Neural cell (in vitro differentiated cells): ENCODE measurements at regions not wholly inside any gene's neighbourhood (a gene's known extent, or its start where the extent isn't known, plus 50 kb on each side); places are given as distances from the start of the nearest gene placed in this dataset.

Experiments used
- MXI1 ChIP-seq: fragments of 450-650 bp; conservative IDR thresholded peaks from 2 replicates; pipeline ENCODE4 v1.6.1; 2014; ENCODE audit warnings: antibody characterized with exemption, mild to moderate bottlenecking; ENCODE audit not compliant: poor library complexity, severe bottlenecking
- POLR2AphosphoS5 ChIP-seq: IDR thresholded peaks from 2 replicates; pipeline ENCODE4 v1.6.1; 2012
- TF ChIP-seq, protein P1 (sequence below): IDR thresholded peaks from 2 replicates; pipeline ENCODE4 v1.6.1; 2012; ENCODE audit warnings: borderline replicate concordance
- TF ChIP-seq, protein P2 (sequence below): fragments of 450-650 bp; IDR thresholded peaks from 2 replicates; pipeline ENCODE4 v1.5.1; 2014; ENCODE audit warnings: antibody characterized with exemption, mild to moderate bottlenecking, moderate library complexity; ENCODE audit not compliant: poor library complexity, severe bottlenecking

DNA sequence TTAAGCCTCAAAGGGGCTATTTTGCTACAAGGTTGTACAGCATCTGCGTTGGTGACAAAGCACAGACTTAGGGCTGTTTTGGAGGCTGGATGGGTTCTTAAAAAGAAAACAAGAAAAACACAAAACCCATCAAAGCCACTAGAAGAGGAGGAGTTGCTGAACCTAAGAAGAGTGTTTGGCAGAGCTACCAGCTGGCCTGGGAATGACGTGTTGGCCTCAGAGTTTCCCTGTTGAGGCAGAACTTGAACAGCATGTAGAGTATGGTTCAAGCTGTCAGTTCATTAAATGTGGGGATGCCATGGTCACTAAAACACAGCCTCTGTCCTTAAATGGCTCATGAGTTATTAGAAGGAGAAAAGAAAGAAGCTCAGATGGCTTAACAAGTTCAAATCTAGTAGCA is 162.5 kb downstream of the TTC32 start:
- TF ChIP-seq MXI1 = no peak
- TF ChIP-seq, protein P1, sequence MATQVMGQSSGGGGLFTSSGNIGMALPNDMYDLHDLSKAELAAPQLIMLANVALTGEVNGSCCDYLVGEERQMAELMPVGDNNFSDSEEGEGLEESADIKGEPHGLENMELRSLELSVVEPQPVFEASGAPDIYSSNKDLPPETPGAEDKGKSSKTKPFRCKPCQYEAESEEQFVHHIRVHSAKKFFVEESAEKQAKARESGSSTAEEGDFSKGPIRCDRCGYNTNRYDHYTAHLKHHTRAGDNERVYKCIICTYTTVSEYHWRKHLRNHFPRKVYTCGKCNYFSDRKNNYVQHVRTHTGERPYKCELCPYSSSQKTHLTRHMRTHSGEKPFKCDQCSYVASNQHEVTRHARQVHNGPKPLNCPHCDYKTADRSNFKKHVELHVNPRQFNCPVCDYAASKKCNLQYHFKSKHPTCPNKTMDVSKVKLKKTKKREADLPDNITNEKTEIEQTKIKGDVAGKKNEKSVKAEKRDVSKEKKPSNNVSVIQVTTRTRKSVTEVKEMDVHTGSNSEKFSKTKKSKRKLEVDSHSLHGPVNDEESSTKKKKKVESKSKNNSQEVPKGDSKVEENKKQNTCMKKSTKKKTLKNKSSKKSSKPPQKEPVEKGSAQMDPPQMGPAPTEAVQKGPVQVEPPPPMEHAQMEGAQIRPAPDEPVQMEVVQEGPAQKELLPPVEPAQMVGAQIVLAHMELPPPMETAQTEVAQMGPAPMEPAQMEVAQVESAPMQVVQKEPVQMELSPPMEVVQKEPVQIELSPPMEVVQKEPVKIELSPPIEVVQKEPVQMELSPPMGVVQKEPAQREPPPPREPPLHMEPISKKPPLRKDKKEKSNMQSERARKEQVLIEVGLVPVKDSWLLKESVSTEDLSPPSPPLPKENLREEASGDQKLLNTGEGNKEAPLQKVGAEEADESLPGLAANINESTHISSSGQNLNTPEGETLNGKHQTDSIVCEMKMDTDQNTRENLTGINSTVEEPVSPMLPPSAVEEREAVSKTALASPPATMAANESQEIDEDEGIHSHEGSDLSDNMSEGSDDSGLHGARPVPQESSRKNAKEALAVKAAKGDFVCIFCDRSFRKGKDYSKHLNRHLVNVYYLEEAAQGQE = no peak
- no peak for TF ChIP-seq POLR2AphosphoS5
- TF ChIP-seq, protein P2, sequence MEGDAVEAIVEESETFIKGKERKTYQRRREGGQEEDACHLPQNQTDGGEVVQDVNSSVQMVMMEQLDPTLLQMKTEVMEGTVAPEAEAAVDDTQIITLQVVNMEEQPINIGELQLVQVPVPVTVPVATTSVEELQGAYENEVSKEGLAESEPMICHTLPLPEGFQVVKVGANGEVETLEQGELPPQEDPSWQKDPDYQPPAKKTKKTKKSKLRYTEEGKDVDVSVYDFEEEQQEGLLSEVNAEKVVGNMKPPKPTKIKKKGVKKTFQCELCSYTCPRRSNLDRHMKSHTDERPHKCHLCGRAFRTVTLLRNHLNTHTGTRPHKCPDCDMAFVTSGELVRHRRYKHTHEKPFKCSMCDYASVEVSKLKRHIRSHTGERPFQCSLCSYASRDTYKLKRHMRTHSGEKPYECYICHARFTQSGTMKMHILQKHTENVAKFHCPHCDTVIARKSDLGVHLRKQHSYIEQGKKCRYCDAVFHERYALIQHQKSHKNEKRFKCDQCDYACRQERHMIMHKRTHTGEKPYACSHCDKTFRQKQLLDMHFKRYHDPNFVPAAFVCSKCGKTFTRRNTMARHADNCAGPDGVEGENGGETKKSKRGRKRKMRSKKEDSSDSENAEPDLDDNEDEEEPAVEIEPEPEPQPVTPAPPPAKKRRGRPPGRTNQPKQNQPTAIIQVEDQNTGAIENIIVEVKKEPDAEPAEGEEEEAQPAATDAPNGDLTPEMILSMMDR = no peak
